ENCODE measurements at regions not wholly inside any gene's neighbourhood (a gene's known extent, or its start where the extent isn't known, plus 50 kb on each side); places are given as distances from the start of the nearest gene placed in this dataset.
"Not testable (repeated sequence)": the region's sequence is repeated elsewhere in the genome, so short reads cannot be mapped to it uniquely, and the experiment has no call there.

DNA sequence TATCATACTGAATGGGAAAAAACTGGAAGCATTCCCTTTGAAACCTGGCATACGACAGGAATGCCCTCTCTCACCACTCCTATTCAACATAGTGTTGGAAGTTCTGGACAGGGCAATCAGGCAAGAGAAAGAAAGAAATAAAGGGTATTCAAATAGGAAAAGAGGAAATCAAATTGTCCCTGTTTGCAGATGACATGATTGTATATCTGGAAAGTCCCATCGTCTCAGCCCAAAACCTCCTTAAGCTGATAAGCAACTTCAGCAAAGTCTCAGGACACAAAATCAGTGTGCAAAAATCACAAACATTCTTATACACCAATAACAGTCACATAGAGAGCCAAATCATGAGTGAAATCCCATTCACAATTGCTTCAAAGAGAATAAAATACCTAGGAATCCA is 171.9 kb upstream of the CDKN2B start:
- TF ChIP-seq, protein P1, sequence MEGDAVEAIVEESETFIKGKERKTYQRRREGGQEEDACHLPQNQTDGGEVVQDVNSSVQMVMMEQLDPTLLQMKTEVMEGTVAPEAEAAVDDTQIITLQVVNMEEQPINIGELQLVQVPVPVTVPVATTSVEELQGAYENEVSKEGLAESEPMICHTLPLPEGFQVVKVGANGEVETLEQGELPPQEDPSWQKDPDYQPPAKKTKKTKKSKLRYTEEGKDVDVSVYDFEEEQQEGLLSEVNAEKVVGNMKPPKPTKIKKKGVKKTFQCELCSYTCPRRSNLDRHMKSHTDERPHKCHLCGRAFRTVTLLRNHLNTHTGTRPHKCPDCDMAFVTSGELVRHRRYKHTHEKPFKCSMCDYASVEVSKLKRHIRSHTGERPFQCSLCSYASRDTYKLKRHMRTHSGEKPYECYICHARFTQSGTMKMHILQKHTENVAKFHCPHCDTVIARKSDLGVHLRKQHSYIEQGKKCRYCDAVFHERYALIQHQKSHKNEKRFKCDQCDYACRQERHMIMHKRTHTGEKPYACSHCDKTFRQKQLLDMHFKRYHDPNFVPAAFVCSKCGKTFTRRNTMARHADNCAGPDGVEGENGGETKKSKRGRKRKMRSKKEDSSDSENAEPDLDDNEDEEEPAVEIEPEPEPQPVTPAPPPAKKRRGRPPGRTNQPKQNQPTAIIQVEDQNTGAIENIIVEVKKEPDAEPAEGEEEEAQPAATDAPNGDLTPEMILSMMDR (IDR thresholded peaks at IDR 0.05), result not testable (repeated sequence)
- TF ChIP-seq POLR2A, POLR2AphosphoS5 (IDR thresholded peaks at IDR 0.05): not testable (repeated sequence)

Measured in upper lobe of left lung (tissue), 4 donors.